ENCODE measurements at regions not wholly inside any gene's neighbourhood (a gene's known extent, or its start where the extent isn't known, plus 50 kb on each side); places are given as distances from the start of the nearest gene placed in this dataset.

DNA sequence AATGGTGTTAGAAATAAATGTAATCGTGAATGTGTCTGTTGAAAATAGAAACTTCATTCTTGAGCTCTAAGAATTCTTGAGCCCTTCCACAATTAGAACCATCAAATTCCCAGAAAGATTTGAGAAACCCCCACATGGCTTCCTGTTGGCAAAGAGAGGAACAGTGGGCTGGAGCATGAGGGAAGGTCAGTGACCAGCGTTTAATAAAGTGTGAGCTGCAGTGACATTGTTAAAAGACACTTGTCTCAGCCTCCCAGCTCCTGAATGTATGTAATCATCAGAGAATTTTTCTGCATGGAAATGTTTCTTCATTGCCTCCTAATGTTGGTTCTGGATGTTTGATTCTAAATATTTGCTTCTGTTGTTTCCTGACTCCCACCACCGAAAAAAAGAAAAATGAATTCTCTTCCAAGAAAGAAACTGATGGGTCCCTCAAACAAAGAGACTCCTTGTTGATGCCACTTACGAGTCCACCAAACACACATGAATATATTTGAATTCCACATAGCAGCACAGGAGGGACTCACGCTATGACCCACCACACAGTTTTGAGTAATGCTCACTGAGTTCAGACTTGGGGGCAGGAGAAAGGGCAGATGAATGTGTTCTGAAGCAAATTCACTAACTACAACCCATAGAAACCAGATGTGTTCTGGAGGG, 225.1 kb upstream of the KLHL29 start:
- no peak overlapping the region for H3K4me3 ChIP-seq
- intact Hi-C loops (cut with DNase I), result no loop called here
- TF ChIP-seq, protein P1, sequence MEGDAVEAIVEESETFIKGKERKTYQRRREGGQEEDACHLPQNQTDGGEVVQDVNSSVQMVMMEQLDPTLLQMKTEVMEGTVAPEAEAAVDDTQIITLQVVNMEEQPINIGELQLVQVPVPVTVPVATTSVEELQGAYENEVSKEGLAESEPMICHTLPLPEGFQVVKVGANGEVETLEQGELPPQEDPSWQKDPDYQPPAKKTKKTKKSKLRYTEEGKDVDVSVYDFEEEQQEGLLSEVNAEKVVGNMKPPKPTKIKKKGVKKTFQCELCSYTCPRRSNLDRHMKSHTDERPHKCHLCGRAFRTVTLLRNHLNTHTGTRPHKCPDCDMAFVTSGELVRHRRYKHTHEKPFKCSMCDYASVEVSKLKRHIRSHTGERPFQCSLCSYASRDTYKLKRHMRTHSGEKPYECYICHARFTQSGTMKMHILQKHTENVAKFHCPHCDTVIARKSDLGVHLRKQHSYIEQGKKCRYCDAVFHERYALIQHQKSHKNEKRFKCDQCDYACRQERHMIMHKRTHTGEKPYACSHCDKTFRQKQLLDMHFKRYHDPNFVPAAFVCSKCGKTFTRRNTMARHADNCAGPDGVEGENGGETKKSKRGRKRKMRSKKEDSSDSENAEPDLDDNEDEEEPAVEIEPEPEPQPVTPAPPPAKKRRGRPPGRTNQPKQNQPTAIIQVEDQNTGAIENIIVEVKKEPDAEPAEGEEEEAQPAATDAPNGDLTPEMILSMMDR (IDR thresholded peaks at IDR 0.05), result no peak
- no peaks in the 10 kb centered on the region for H3K27me3 ChIP-seq
- no peak overlapping the region for H3K27ac ChIP-seq
- DNase-seq (peak in 1 of 4 donors; percentile 34), ATAC-seq (no peak)
- H3K36me3 ChIP-seq, result no peaks in the 10 kb centered on the region
- H3K4me1 ChIP-seq, result no peaks in the 10 kb centered on the region
- H3K9me3 ChIP-seq, result no peaks in the 10 kb centered on the region

DNA sequence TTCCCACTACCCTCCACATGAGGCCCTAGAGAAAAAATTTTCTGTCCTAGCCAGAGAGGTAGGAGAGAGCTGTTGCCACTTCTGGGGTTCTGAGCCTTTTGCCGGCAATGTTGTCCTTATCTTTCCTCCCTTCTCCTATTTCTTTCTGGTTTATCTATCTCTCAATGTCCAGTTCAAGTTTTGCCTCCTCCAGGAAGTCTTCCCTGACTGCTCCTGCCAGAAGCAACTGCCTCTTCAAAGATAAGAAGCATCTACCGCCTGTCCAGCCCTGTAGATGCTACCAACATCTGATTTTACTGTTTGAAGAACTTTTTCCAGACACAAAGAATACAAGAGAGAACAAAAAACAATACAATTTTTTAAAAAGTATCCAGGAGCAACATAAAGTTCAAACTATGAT, 220.8 kb upstream of the KLHL29 start:
- no peak for ATAC-seq
- intact Hi-C loops (cut with DNase I), result no loop called here
- no peaks in the 10 kb centered on the region for H3K9me3 ChIP-seq

DNA sequence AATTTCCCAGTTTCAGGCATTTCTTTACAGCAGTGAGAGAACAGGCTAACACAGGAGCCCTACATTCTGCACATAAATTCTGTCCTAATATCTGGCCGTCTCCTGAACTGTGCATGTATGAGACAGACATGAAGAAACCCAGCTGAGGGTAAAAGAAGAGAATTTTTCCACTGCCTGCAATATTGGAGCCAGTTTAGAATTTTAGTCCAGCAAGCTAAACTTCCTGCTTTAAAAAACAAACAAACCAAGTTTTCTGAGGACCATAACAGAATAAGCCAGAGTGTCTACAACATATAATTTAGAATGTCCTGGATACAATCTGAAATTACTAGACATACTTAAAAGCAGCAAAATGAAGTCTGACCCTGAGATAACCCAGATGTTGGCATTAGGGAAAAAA, 215.1 kb upstream of the KLHL29 start:
- intact Hi-C loops (cut with DNase I), result no loop called here
- no peaks in the 10 kb centered on the region for H3K4me1 ChIP-seq
- DNase-seq (peak in 2 of 4 donors; percentile 36 to 56), ATAC-seq (no peak)
- H3K36me3 ChIP-seq, result no peaks in the 10 kb centered on the region
- peaks cover 0 to 13% of the 10 kb centered on the region in 2 donors for H3K9me3 ChIP-seq
- TF ChIP-seq, protein P1 (IDR thresholded peaks at IDR 0.05), result no peak
- no peak overlapping the region for H3K27ac ChIP-seq
- H3K4me3 ChIP-seq, result no peak overlapping the region
- H3K27me3 ChIP-seq, result no peaks in the 10 kb centered on the region

More for the DNA sequence above, 220.8 kb upstream of the KLHL29 start:
- Histone ChIP-seq H3K4me1 (no peaks in the 10 kb centered on the region), H3K27ac (no peak overlapping the region), H3K4me3 (no peak overlapping the region), H3K27me3 (no peaks in the 10 kb centered on the region), H3K36me3 (no peaks in the 10 kb centered on the region)
- no peak for DNase-seq
- TF ChIP-seq, protein P1 (IDR thresholded peaks at IDR 0.05), result no peak

DNA sequence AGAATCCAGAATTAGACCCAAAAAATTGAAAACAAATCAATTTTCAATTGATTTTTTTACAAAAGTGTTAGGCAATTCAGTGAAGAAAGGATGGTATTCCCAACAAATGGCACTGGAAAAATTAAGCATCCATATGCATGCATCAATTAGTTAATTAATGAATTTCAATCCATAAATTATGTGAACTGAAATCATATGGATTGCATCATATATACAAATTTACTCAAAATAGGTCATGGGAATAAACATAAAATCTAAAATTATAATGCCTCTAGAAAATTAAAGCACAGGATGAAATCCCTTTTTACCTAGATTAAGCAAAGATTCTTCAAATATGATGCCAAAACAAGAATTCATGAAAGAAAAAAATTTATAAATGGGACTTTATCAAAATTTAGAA, 213.9 kb upstream of the KLHL29 start:
- DNase-seq, result no peak
- no peaks in the 10 kb centered on the region for H3K27me3 ChIP-seq
- H3K4me1 ChIP-seq, result no peaks in the 10 kb centered on the region
- ATAC-seq, result no peak
- no peak overlapping the region for H3K4me3 ChIP-seq
- H3K9me3 ChIP-seq, result peaks cover 0 to 13% of the 10 kb centered on the region in 2 donors
- H3K27ac ChIP-seq, result no peak overlapping the region
- TF ChIP-seq, protein P1 (IDR thresholded peaks at IDR 0.05), result no peak
- H3K36me3 ChIP-seq, result no peaks in the 10 kb centered on the region
- intact Hi-C loops (cut with DNase I), result no loop called here

DNA sequence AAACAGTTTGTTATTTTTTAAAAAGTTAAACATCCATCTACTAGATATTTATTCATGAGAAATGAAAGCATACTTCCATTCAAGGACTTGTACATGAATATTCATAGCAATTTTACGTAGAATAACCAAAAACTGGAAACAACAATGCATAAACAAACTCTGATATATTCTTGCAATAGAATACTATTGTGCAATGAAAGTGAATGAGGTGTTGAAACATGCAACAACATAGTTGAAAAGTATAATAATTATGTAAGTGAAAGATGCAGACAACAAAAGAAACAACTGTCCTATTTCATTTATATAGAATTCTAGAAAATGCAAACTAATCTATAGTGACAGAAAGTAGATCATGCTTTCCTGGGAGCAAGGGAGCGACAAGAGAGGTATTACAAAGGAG, 206.6 kb upstream of the KLHL29 start:
- TF ChIP-seq, protein P1 (IDR thresholded peaks at IDR 0.05), result no peak
- intact Hi-C loops (cut with DNase I), result no loop called here
- no peaks in the 10 kb centered on the region for H3K36me3 ChIP-seq
- H3K4me3 ChIP-seq, result no peak overlapping the region
- no peaks in the 10 kb centered on the region for H3K4me1 ChIP-seq
- peaks cover 0 to 16% of the 10 kb centered on the region in 2 donors for H3K9me3 ChIP-seq
- H3K27me3 ChIP-seq, result no peaks in the 10 kb centered on the region
- ATAC-seq, result no peak
- H3K27ac ChIP-seq, result no peak overlapping the region
- DNase-seq, result no peak
